ENCODE measurements at regions not wholly inside any gene's neighbourhood (a gene's known extent, or its start where the extent isn't known, plus 50 kb on each side); places are given as distances from the start of the nearest gene placed in this dataset.

GRCh38 chr1:57879700-57880099 is 455.8 kb upstream of the DAB1 start:
- TF ChIP-seq, protein P1, sequence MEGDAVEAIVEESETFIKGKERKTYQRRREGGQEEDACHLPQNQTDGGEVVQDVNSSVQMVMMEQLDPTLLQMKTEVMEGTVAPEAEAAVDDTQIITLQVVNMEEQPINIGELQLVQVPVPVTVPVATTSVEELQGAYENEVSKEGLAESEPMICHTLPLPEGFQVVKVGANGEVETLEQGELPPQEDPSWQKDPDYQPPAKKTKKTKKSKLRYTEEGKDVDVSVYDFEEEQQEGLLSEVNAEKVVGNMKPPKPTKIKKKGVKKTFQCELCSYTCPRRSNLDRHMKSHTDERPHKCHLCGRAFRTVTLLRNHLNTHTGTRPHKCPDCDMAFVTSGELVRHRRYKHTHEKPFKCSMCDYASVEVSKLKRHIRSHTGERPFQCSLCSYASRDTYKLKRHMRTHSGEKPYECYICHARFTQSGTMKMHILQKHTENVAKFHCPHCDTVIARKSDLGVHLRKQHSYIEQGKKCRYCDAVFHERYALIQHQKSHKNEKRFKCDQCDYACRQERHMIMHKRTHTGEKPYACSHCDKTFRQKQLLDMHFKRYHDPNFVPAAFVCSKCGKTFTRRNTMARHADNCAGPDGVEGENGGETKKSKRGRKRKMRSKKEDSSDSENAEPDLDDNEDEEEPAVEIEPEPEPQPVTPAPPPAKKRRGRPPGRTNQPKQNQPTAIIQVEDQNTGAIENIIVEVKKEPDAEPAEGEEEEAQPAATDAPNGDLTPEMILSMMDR (conservative IDR thresholded peaks at IDR 0.05): no peak
- no peak for TF ChIP-seq EZH2 (IDR thresholded peaks at IDR 0.05; ENCODE audit: low read depth)

Measured in PC-9 (cell line).